Large intestine (tissue), 3 donors: ENCODE measurements at regions not wholly inside any gene's neighbourhood (a gene's known extent, or its start where the extent isn't known, plus 50 kb on each side); places are given as distances from the start of the nearest gene placed in this dataset.

Source experiments
- DNase-seq, 2 donors: peaks; one replicate each; pipeline versions ENCODE4 v3.0.0 to v3.0.0-alpha.2; 2013
- H3K27ac ChIP-seq: one replicate; pipeline ENCODE4 v1.5.1; 2013; ENCODE audit warnings: low read length
- H3K27me3 ChIP-seq: 2 replicates; pipeline ENCODE4 v1.6.1; 2013; ENCODE audit warnings: low read length; ENCODE audit not compliant: control insufficient read depth, insufficient read depth
- H3K36me3 ChIP-seq: 2 replicates; pipeline ENCODE4 v1.6.1; 2013; ENCODE audit warnings: low read length; ENCODE audit not compliant: control insufficient read depth, insufficient read depth
- H3K4me1 ChIP-seq: one replicate; pipeline ENCODE4 v1.6.1; 2013; ENCODE audit warnings: low read length; ENCODE audit not compliant: control insufficient read depth, insufficient read depth
- H3K4me3 ChIP-seq: one replicate; pipeline ENCODE4 v1.5.1; 2013; ENCODE audit warnings: low read length
- H3K9me3 ChIP-seq: one replicate; pipeline ENCODE4 v1.6.1; 2013; ENCODE audit warnings: mild to moderate bottlenecking, low read depth, low read length, moderate library complexity; ENCODE audit not compliant: control insufficient read depth
- WGBS: methylation state at CpG from one replicate; pipeline ENCODE4 v1.1.5; 2013; ENCODE audit warnings: low lambda C conversion rate; ENCODE audit not compliant: insufficient coverage; 5-methylcytosine and 5-hydroxymethylcytosine counted together

- no peak overlapping the region for H3K27ac ChIP-seq
- WGBS = 90% methylated on average over 1 of the region's 1 CpG
- no peak overlapping the region for H3K4me3 ChIP-seq
- H3K9me3 ChIP-seq = no peaks in the 10 kb centered on the region
- H3K27me3 ChIP-seq = no peaks in the 10 kb centered on the region
- no peak for DNase-seq
- H3K4me1 ChIP-seq = no peaks in the 10 kb centered on the region
- H3K36me3 ChIP-seq = no peaks in the 10 kb centered on the region
These were observed 228.8 kb upstream of the ZNF462 start for GRCh38 chr9:106634183-106634582.

GRCh38 chr9:106634641-106635040 is 228.3 kb upstream of the ZNF462 start:
- DNase-seq = no peak
- no peak overlapping the region for H3K4me3 ChIP-seq
- H3K27me3 ChIP-seq = no peaks in the 10 kb centered on the region
- no peaks in the 10 kb centered on the region for H3K4me1 ChIP-seq
- no peaks in the 10 kb centered on the region for H3K9me3 ChIP-seq
- no peaks in the 10 kb centered on the region for H3K36me3 ChIP-seq
- no peak overlapping the region for H3K27ac ChIP-seq

GRCh38 chr9:106637486-106637885 is 225.5 kb upstream of the ZNF462 start:
- no peak for DNase-seq
- Histone ChIP-seq H3K4me1 (no peaks in the 10 kb centered on the region), H3K27me3 (no peaks in the 10 kb centered on the region), H3K27ac (no peak overlapping the region), H3K9me3 (no peaks in the 10 kb centered on the region), H3K36me3 (no peaks in the 10 kb centered on the region), H3K4me3 (no peak overlapping the region)
- WGBS = no CpG with 5 or more reads among the region's 4 CpGs

GRCh38 chr9:106639873-106640568 is 222.9 kb upstream of the ZNF462 start:
- H3K27ac ChIP-seq = no peak overlapping the region
- no peak for DNase-seq
- no peaks in the 10 kb centered on the region for H3K36me3 ChIP-seq
- no peaks in the 10 kb centered on the region for H3K27me3 ChIP-seq
- no CpG with 5 or more reads among the region's 4 CpGs for WGBS
- H3K4me3 ChIP-seq = no peak overlapping the region
- no peaks in the 10 kb centered on the region for H3K4me1 ChIP-seq
- H3K9me3 ChIP-seq = no peaks in the 10 kb centered on the region

- H3K36me3 ChIP-seq = no peaks in the 10 kb centered on the region
- no peak for DNase-seq
- WGBS = 97% methylated on average over 3 of the region's 3 CpGs
- H3K4me1 ChIP-seq = no peaks in the 10 kb centered on the region
- no peak overlapping the region for H3K27ac ChIP-seq
- H3K27me3 ChIP-seq = no peaks in the 10 kb centered on the region
- no peak overlapping the region for H3K4me3 ChIP-seq
- H3K9me3 ChIP-seq = no peaks in the 10 kb centered on the region
These were observed 219.6 kb upstream of the ZNF462 start for GRCh38 chr9:106643211-106643930.

- Histone ChIP-seq H3K4me1 (no peaks in the 10 kb centered on the region), H3K27ac (no peak overlapping the region), H3K36me3 (no peaks in the 10 kb centered on the region), H3K9me3 (no peaks in the 10 kb centered on the region), H3K4me3 (no peak overlapping the region), H3K27me3 (no peaks in the 10 kb centered on the region)
- 100% methylated on average over 2 of the region's 3 CpGs for WGBS
- DNase-seq = no peak
These were observed 218.3 kb upstream of the ZNF462 start for GRCh38 chr9:106644661-106645060.

- H3K36me3 ChIP-seq = no peaks in the 10 kb centered on the region
- WGBS = 0% methylated on average over 1 of the region's 2 CpGs
- H3K27ac ChIP-seq = no peak overlapping the region
- H3K9me3 ChIP-seq = no peaks in the 10 kb centered on the region
- H3K4me3 ChIP-seq = no peak overlapping the region
- no peaks in the 10 kb centered on the region for H3K4me1 ChIP-seq
- no peak for DNase-seq
- no peaks in the 10 kb centered on the region for H3K27me3 ChIP-seq
These were observed 214.2 kb upstream of the ZNF462 start for GRCh38 chr9:106648799-106649198.

- Histone ChIP-seq H3K36me3 (no peaks in the 10 kb centered on the region), H3K27ac (no peak overlapping the region), H3K4me3 (no peak overlapping the region), H3K9me3 (no peaks in the 10 kb centered on the region), H3K27me3 (no peaks in the 10 kb centered on the region), H3K4me1 (no peaks in the 10 kb centered on the region)
- no peak for DNase-seq
- WGBS = 96% methylated on average over 4 of the region's 4 CpGs
These were observed 213.3 kb upstream of the ZNF462 start for GRCh38 chr9:106649664-106650063.

- Histone ChIP-seq H3K27me3 (no peaks in the 10 kb centered on the region), H3K4me1 (no peaks in the 10 kb centered on the region), H3K27ac (no peak overlapping the region), H3K9me3 (no peaks in the 10 kb centered on the region), H3K36me3 (no peaks in the 10 kb centered on the region), H3K4me3 (no peak overlapping the region)
- no peak for DNase-seq
These were observed 209.8 kb upstream of the ZNF462 start for GRCh38 chr9:106653213-106653612.

GRCh38 chr9:106655966-106656365 is 207.0 kb upstream of the ZNF462 start:
- no peak for DNase-seq
- H3K27ac ChIP-seq = no peak overlapping the region
- H3K27me3 ChIP-seq = no peaks in the 10 kb centered on the region
- no peaks in the 10 kb centered on the region for H3K4me1 ChIP-seq
- WGBS = 60% methylated on average over 1 of the region's 2 CpGs
- no peaks in the 10 kb centered on the region for H3K36me3 ChIP-seq
- H3K4me3 ChIP-seq = no peak overlapping the region
- H3K9me3 ChIP-seq = no peaks in the 10 kb centered on the region

GRCh38 chr9:106657926-106658325 is 205.0 kb upstream of the ZNF462 start:
- no peak overlapping the region for H3K27ac ChIP-seq
- H3K4me3 ChIP-seq = no peak overlapping the region
- H3K36me3 ChIP-seq = no peaks in the 10 kb centered on the region
- H3K4me1 ChIP-seq = no peaks in the 10 kb centered on the region
- DNase-seq = no peak
- no peaks in the 10 kb centered on the region for H3K27me3 ChIP-seq
- H3K9me3 ChIP-seq = no peaks in the 10 kb centered on the region
